LNCAP (cell line): ENCODE measurements at regions not wholly inside any gene's neighbourhood (a gene's known extent, or its start where the extent isn't known, plus 50 kb on each side); places are given as distances from the start of the nearest gene placed in this dataset.

Experiments
- CTCF ChIP-seq: fragments of 450-650 bp; IDR thresholded peaks from 2 replicates; pipeline ENCODE4 v1.5.1; 2017; ENCODE audit warnings: mild to moderate bottlenecking

- no peak for TF ChIP-seq CTCF
These were observed 189.7 kb downstream of the FSCB start for GRCh38 chr14:44317441-44317746.

- no peak for TF ChIP-seq CTCF
These were observed 190.2 kb downstream of the FSCB start for GRCh38 chr14:44316647-44317440.

- TF ChIP-seq CTCF, result no peak
These were observed 197.8 kb downstream of the FSCB start for GRCh38 chr14:44309331-44309730.

GRCh38 chr14:44300916-44301315 is 206.2 kb downstream of the FSCB start:
- TF ChIP-seq CTCF, result no peak

- no peak for TF ChIP-seq CTCF
These were observed 209.6 kb downstream of the FSCB start for GRCh38 chr14:44297437-44297836.

GRCh38 chr14:44291366-44291915 is 215.6 kb downstream of the FSCB start:
- no peak for TF ChIP-seq CTCF

- TF ChIP-seq CTCF, result no peak
These were observed 219.2 kb downstream of the FSCB start for GRCh38 chr14:44287858-44288257.
